ENCODE measurements at regions not wholly inside any gene's neighbourhood (a gene's known extent, or its start where the extent isn't known, plus 50 kb on each side); places are given as distances from the start of the nearest gene placed in this dataset.

DNA sequence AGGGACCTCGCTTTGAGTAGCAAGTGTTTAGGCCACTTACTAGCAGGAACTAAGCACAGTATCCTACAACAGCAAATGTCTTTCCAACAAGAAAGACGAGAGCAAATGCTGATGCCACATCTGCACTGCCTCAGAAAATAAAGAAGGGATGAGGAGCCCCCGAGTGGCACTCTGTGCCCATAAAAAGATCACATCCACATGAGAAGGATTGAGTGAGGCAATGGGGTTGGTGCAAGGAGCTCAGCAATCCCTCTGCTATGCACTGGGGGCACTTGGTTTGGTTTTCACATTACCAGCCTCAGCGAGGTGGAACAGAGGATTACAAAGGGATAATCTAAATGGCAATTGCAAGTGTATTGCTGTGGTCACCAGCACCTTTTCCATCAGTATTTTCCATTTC is 252.8 kb upstream of the SLC7A11 start:
- H4K91ac ChIP-seq (ENCODE audit: insufficient read depth, low read depth, low read length): no peak overlapping the region; the same call in 1 of the 2 replicates
- no peaks in the 10 kb centered on the region for H3K36me3 ChIP-seq (ENCODE audit: control insufficient read depth, insufficient read depth, low read length)
- ChIA-PET POLR2A (ENCODE audit: unreplicated experiment) (no interaction called here), CTCF (interaction anchor here (0.6 to 1.2 kb wide), 5 partner anchors 14 to 258 kb away, joined by 3 to 4 read pairs (median 4); no protein-coding TSS in a partner anchor)
- H2AK9ac ChIP-seq (replicated peaks; ENCODE audit: low read depth, low read length, poor library complexity): no peak overlapping the region
- no peaks in the 10 kb centered on the region for H3K27me3 ChIP-seq (ENCODE audit: control insufficient read depth, insufficient read depth, low read length)
- intact Hi-C loops (cut with micrococcal nuclease) (loop anchor here (2.0 to 10.0 kb wide), 4 partner anchors 252 to 460 kb away; partner anchors contain the start of gene SLC7A11), in situ Hi-C loops (cut with MboI; ENCODE audit: low sequenced_read_pairs) (no loop called here), dilution Hi-C loops (cut with HindIII; ENCODE audit: low sequenced_read_pairs, unreplicated experiment) (no loop called here)
- peaks cover 2% of the 10 kb centered on the region for H3K9me3 ChIP-seq (ENCODE audit: control insufficient read depth, insufficient read depth, low read length)
- 0 out of 2 replicates have a peak, but pooled peaks cover 6% of the 10 kb centered on the region for H3K9me1 ChIP-seq (ENCODE audit: insufficient read depth, low read length)
- peak overlapping the region; percentile 64 for H3K4ac ChIP-seq (ENCODE audit: low read depth, low read length)
- H2BK20ac ChIP-seq (ENCODE audit: low read depth, low read length): peak overlapping the region; percentile 84
- TF ChIP-seq RFX5 (IDR thresholded peaks at IDR 0.05; ENCODE audit: low read depth, low read length) (no peak), CHD1 (IDR thresholded peaks at IDR 0.05; ENCODE audit: low read depth, low read length) (no peak), RAD21 (IDR thresholded peaks at IDR 0.05; ENCODE audit: low read length) (peak; percentile 52), BHLHE40 (IDR thresholded peaks at IDR 0.05; ENCODE audit: low read depth, low read length) (no peak), MAZ (IDR thresholded peaks at IDR 0.05; ENCODE audit: borderline replicate concordance, low read depth, low read length) (no peak), MAFK (IDR thresholded peaks at IDR 0.05; ENCODE audit: low read depth, low read length) (no peak), USF2 (IDR thresholded peaks at IDR 0.05; ENCODE audit: low read depth, low read length) (no peak), POLR2A (IDR thresholded peaks at IDR 0.05; ENCODE audit: low read depth, low read length) (no peak), FOS (IDR thresholded peaks at IDR 0.05; ENCODE audit: low read depth, low read length) (no peak), MXI1 (IDR thresholded peaks at IDR 0.05; ENCODE audit: borderline replicate concordance, low read depth, low read length) (no peak), SMC3 (IDR thresholded peaks at IDR 0.05; ENCODE audit: low read depth, low read length) (peak; percentile 34; the same call in 1 of the 2 replicates), RCOR1 (IDR thresholded peaks at IDR 0.05; ENCODE audit: insufficient replicate concordance, low read length) (no peak), NFE2L2 (IDR thresholded peaks at IDR 0.05; ENCODE audit: low read depth, low read length) (no peak), ELK1 (IDR thresholded peaks at IDR 0.05; ENCODE audit: borderline replicate concordance, low read depth, low read length) (no peak), CEBPB (IDR thresholded peaks at IDR 0.05; ENCODE audit: low read depth, low read length) (peak; percentile 30; the same call in 1 of the 2 replicates)
- TF ChIP-seq, protein P1, sequence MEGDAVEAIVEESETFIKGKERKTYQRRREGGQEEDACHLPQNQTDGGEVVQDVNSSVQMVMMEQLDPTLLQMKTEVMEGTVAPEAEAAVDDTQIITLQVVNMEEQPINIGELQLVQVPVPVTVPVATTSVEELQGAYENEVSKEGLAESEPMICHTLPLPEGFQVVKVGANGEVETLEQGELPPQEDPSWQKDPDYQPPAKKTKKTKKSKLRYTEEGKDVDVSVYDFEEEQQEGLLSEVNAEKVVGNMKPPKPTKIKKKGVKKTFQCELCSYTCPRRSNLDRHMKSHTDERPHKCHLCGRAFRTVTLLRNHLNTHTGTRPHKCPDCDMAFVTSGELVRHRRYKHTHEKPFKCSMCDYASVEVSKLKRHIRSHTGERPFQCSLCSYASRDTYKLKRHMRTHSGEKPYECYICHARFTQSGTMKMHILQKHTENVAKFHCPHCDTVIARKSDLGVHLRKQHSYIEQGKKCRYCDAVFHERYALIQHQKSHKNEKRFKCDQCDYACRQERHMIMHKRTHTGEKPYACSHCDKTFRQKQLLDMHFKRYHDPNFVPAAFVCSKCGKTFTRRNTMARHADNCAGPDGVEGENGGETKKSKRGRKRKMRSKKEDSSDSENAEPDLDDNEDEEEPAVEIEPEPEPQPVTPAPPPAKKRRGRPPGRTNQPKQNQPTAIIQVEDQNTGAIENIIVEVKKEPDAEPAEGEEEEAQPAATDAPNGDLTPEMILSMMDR (conservative IDR thresholded peaks at IDR 0.05; ENCODE audit: low read depth, low read length): peak; percentile 44
- no peaks in the 10 kb centered on the region for H4K20me1 ChIP-seq (ENCODE audit: insufficient read depth, low read length)
- peak overlapping the region; percentile 91 for H2BK120ac ChIP-seq (ENCODE audit: low read depth, low read length)
- WGBS, 2 experiments (ENCODE audit: extremely low coverage in 2 of 2, insufficient read length in 1 of 2): no CpG with 5 or more reads among the region's 4 CpGs
- no peak overlapping the region for H3K4me2 ChIP-seq (ENCODE audit: low read depth, low read length)
- peak overlapping the region; percentile 8; the same call in 1 of the 3 replicates for H2BK15ac ChIP-seq (ENCODE audit: low read depth, low read length)
- H2AK5ac ChIP-seq (ENCODE audit: low read depth, low read length): no peak overlapping the region
- H2BK5ac ChIP-seq (ENCODE audit: low read depth, low read length, poor library complexity, severe bottlenecking): no peak overlapping the region
- H3K18ac ChIP-seq (ENCODE audit: low read depth, low read length): no peak overlapping the region
- ATAC-seq (ENCODE audit: low read depth): peak; percentile 97
- no peak overlapping the region for H3K14ac ChIP-seq (replicated peaks; ENCODE audit: low read depth, low read length)
- BruUV-seq (replicated peaks): no TSS peak
- no peak overlapping the region for H3K56ac ChIP-seq (ENCODE audit: extremely low read depth, insufficient read depth, low read length)
- no peak overlapping the region for H3K9ac ChIP-seq (ENCODE audit: low read depth, low read length)
- H2AFZ ChIP-seq (replicated peaks; ENCODE audit: low read length, poor library complexity): peak overlapping the region; percentile 18
- no peaks in the 10 kb centered on the region for H3K4me1 ChIP-seq (ENCODE audit: control insufficient read depth, insufficient read depth, low read length)
- peak overlapping the region in 1 of 2 experiments; percentile 53; a peak in 1 of 4 replicates for H4K8ac ChIP-seq (ENCODE audit: low read depth in 2 of 2, low read length in 2 of 2)
- DNase-seq: peak; percentile 46
- no peak overlapping the region for H3K23ac ChIP-seq (ENCODE audit: low read depth, low read length)
- no peak overlapping the region for H3K4me3 ChIP-seq (ENCODE audit: insufficient read depth, low read depth, low read length)
- H3K79me1 ChIP-seq (ENCODE audit: low read depth in 1 of 2, low read length in 2 of 2): no peaks in the 10 kb centered on the region
- H3K27ac ChIP-seq (ENCODE audit: insufficient read depth, low read length): no peak overlapping the region
- no peak overlapping the region for H4K5ac ChIP-seq (ENCODE audit: low read depth, low read length)
